ENCODE measurements at regions not wholly inside any gene's neighbourhood (a gene's known extent, or its start where the extent isn't known, plus 50 kb on each side); places are given as distances from the start of the nearest gene placed in this dataset.

GRCh38 chr17:72511874-72512273 is 391.1 kb downstream of the SOX9 start:
- Histone ChIP-seq H3K4me1 (no peaks in the 10 kb centered on the region), H3K36me3 (no peaks in the 10 kb centered on the region), H3K4me3 (no peak overlapping the region), H3K27ac (no peak overlapping the region), H3K27me3 (no peaks in the 10 kb centered on the region), H3K9me3 (no peaks in the 10 kb centered on the region)
- intact Hi-C loops (cut with DNase I) = no loop called here
- no peak for DNase-seq (ENCODE audit: extremely low spot score in 2 of 2)
- TF ChIP-seq POLR2A (IDR thresholded peaks at IDR 0.05) (no peak), POLR2AphosphoS5 (IDR thresholded peaks at IDR 0.05; ENCODE audit: insufficient read depth in 1 of 2, low read depth in 1 of 2) (no peak), CTCF (IDR thresholded peaks at IDR 0.05) (no peak)

- Histone ChIP-seq H3K27me3 (no peaks in the 10 kb centered on the region), H3K27ac (no peak overlapping the region), H3K36me3 (no peaks in the 10 kb centered on the region), H3K9me3 (no peaks in the 10 kb centered on the region), H3K4me3 (no peak overlapping the region), H3K4me1 (no peaks in the 10 kb centered on the region)
- no peak for TF ChIP-seq CTCF (IDR thresholded peaks at IDR 0.05)
- TF ChIP-seq POLR2A (IDR thresholded peaks at IDR 0.05) = no peak
- no peak for TF ChIP-seq POLR2AphosphoS5 (IDR thresholded peaks at IDR 0.05; ENCODE audit: insufficient read depth in 1 of 2, low read depth in 1 of 2)
- DNase-seq (ENCODE audit: extremely low spot score in 2 of 2) = no peak
- intact Hi-C loops (cut with DNase I) = no loop called here
Measured at GRCh38 chr17:72512649-72513556, 392.1 kb downstream of the SOX9 start.

- Histone ChIP-seq H3K4me1 (peaks cover 5% of the 10 kb centered on the region), H3K9me3 (no peaks in the 10 kb centered on the region), H3K36me3 (no peaks in the 10 kb centered on the region), H3K27ac (no peak overlapping the region), H3K27me3 (no peaks in the 10 kb centered on the region), H3K4me3 (no peak overlapping the region)
- intact Hi-C loops (cut with DNase I) = no loop called here
- DNase-seq (ENCODE audit: extremely low spot score in 2 of 2) = no peak
- TF ChIP-seq CTCF (IDR thresholded peaks at IDR 0.05) (no peak), POLR2A (IDR thresholded peaks at IDR 0.05) (no peak), POLR2AphosphoS5 (IDR thresholded peaks at IDR 0.05; ENCODE audit: insufficient read depth in 1 of 2, low read depth in 1 of 2) (no peak)
Measured at GRCh38 chr17:72514321-72514861, 393.6 kb downstream of the SOX9 start.

DNA sequence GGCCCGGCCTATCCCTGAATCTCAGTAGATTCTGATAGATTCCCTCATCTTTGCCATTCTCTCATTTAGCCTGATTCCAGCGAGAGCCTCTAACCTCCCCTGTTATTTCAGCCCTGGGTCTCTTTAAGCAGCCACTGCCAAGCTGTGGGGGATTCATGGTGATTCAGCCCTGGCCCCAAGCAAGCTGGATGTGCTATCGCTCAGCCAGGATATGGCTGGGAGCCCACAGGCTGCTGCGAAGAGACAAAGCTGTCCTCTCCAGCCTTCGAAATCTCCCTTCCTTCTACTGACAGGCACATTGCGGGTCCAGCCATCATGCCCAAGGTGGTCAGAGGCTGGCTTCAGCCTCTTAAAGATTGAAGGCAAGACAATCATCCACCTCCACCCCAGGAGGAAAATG is 394.1 kb downstream of the SOX9 start:
- H3K36me3 ChIP-seq = no peaks in the 10 kb centered on the region
- DNase-seq (ENCODE audit: extremely low spot score in 2 of 2) = no peak
- no peak overlapping the region for H3K27ac ChIP-seq
- TF ChIP-seq POLR2AphosphoS5 (IDR thresholded peaks at IDR 0.05; ENCODE audit: insufficient read depth in 1 of 2, low read depth in 1 of 2) = no peak
- no peak for TF ChIP-seq CTCF (IDR thresholded peaks at IDR 0.05)
- no peak for TF ChIP-seq POLR2A (IDR thresholded peaks at IDR 0.05)
- H3K4me1 ChIP-seq = peaks cover 5% of the 10 kb centered on the region
- intact Hi-C loops (cut with DNase I) = no loop called here
- no peaks in the 10 kb centered on the region for H3K27me3 ChIP-seq
- H3K9me3 ChIP-seq = no peaks in the 10 kb centered on the region
- H3K4me3 ChIP-seq = no peak overlapping the region

Data from vagina (tissue), 2 donors.